HG03457 (cell line): ENCODE measurements at regions not wholly inside any gene's neighbourhood (a gene's known extent, or its start where the extent isn't known, plus 50 kb on each side); places are given as distances from the start of the nearest gene placed in this dataset.

Experiments
- ATAC-seq: cut with Tn5 transposase; IDR thresholded peaks from one replicate; pipeline ENCODE4 v1.9.1; 2021; ENCODE audit warnings: moderate number of reproducible peaks; ENCODE audit not compliant: unreplicated experiment

DNA sequence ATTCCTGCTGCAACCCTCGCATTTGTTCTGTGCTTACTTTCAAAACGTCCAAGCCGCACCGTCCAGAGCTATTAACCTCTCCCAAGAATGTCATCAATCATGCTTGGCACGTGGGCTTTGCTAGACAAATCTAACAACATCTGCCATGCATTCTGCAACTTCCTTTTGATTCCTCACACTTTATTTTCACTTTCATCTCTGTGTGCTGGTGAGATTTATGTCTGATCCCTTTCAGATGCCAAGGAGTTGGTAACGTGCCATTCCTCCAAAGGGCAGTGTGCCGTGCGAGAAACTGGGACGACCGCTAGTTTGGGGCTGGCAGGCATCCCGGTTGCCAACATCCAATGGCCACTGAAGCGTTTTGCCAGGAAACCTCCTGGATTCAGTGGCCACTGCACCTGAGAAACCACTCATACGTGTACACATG is 230.0 kb upstream of the PARD3B start:
- no peak for ATAC-seq

DNA sequence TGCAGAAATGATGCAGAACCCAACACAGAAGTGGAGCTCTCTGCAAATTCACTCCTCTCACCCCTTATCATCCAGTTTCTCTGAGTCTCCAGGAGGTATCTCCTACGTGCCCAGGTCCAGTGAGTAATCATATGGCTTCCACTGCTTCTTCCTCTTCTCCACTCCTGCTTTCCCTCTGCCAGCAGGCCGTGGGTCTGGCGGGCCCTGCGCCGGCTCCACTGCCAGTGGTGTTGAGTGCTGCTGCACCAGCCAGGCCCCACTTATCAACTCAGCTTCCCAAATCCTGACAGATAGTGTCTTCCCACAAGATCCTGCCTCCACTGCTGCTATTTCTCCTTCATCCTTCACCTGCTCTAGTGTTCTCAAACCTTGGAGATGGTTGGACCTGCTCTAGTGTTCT is 227.6 kb upstream of the PARD3B start:
- no peak for ATAC-seq

DNA sequence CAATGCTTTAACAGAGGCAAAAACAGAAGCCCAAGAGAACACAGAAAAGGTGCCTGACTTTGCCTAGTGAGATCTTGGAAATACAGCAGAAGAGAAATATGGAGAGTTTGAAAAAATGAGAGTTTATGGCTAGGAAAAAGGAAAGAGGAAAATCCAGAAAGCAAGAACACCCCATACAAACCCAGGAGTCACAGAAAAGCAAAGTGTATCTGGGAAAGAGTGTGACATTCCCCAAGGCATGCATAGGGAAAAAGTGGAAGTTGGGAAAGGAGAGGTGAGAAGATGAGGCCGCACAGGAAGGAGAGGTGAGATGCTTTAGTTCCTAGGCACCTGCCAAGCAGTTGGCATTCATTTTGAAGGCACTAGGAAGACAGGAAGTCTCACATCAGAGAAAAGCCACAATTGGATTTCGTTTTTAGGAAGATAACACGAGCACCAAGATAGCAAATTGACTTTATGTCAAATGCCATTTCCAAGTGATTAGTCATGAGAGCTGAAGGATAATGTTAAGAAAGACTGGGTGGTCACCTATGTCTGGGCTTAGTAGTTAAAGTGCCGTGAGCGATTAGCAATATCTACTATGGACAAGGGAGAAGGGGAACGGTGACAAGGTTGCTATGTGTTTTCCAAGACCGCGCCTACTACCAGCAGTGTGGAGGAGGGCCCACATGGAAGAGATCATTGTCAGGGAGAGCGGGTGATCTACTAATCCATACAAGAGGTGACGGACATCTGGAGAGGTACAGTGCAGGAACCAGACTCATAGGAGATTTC is 224.1 kb upstream of the PARD3B start:
- no peak for ATAC-seq

DNA sequence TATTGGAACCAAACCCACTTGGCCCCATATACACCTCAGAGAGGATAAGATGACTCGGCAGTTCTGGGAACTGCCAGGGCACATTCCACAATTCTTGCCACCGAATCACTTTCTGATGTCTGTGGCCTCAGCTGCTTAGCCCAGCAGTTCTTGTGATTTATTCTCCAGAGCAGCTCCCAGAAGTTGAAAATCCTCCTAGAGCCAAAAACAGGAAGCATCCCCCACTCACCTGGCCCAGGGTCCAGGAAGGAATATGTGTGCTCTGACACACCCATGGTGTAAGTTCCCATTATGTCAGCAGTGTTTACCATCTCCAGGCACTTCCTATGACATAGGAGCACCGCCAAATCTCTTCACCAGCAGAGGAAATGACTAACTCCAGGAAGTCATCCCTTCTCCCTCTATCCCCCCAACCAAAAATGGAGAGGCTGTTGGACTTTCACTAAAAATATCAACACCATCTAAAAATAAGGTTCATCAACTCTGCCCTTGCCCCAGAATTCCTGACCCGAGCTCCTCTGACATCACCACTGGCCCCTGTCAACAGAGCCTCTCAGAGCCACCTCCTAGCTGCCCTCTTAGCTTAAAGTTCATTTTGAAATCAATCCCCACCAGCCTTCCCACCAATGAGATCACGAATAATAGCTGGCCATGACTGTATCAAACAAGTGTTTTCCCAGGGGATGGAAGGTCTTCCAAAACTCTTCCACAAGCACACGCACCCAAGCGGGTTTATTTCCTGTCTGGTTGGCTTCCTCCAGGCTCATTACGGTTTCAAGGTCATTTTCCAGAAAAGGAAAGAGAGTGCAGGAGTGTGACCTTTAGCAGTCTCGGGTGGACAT is 223.1 kb upstream of the PARD3B start:
- ATAC-seq: no peak

DNA sequence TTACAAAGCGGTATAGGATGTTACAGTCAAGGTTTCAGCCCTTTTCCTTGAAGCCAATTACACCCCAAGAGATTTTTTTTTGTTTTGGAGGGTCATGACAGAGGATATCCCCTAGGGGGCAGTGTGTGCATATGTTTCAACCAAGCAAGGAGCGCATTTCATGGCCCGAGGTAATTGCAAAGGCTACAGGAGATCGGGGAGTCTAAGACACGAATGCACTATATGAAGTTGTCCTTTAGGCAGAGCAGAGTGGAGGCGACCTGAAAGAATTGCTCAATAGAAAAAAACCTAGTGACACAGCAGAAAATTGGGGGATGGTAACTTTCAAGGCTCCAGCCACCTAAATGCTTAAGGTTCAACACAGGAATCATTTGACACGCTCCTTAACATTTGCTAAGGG is 219.8 kb upstream of the PARD3B start:
- ATAC-seq: no peak

DNA sequence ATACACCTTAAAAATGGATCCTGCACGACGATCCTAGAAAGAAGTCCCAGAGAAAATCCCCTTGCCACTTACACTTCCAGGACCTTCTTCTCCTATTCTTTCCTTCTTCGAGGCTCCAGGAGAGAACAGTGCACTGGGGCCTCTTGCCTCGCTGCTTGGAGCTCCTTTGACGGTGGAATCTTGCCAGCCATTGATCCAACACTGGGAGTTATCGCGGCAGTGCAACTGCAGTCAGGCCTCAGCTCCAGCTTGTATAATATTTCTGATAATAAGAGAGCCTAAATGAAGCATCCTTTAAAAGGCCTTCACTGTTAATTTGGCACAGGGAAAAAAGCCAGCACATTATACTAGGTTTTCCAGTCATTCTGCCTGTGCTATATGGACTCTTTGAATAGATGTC is 216.9 kb upstream of the PARD3B start:
- ATAC-seq: no peak

DNA sequence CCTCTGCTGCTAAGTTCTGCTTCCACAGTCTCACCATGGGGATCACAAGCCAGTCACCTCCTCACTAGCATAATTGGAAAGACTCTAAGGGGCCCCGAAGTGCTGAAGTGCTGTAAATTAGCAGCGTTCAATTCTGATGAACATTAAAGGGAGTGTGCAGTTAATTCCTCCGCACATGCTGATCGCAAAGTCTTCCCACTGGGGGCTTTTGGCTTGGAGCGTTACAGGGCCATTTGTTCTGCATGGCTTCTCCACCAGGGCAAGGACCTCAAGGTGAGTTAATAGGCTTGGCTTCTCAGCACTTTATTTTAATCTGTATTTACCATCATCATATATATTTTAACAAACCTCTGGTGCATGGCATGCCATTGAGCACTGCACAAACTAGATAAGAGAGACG is 216.3 kb upstream of the PARD3B start:
- no peak for ATAC-seq

DNA sequence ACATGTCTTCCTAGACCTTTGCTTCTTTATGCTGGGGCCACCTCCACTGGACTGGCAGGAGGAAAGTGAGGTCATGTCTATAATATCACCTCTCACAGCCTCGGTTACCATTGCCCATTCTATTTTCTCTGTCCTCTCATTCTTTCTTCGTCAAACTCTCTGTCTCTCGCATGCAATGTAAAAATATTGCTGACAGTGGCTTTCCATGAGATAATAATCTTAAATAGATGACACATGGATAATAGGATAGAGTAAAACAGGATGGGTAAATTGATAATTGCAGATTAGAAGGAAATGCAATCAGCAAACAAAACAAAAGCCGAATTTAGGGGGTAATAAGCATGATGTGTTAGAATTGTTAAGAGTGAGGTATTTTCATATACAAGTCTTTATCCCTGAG is 215.7 kb upstream of the PARD3B start:
- no peak for ATAC-seq

DNA sequence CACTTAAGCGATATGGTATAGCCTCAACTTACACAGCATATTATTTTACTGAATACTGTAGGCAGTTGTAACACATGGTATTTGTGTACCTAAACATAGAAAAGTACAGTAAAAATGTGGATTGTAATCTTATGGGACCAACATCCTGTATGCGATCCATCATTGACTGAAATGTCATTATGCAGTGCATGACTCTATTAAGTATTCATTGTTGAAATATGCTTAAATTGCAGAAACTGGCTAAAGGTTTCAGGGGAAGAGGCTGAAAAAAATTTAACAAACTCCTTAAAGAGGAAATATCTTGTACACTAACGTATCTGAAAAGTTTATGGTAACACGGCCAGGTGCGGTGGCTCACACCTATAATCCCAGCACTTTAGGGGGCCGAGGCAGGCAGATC is 214.1 kb upstream of the PARD3B start:
- no peak for ATAC-seq

DNA sequence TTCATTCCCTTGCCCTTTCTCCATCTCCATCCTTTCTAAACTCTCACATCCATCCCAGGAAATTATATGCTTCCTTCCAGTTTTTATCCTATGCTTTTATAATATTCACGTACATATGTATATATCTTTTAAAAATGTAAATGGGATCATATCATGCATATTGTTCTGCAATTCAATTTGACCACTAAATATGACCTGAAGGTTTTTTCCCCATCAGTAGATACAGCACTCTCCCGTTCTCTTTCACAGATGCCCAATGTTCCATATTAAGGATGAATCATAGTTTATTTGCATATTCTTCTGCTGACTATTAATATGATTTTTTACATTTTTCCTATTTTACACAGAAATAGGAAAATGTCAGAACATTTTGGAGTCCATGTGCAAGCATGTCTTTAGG is 213.3 kb upstream of the PARD3B start:
- no peak for ATAC-seq

DNA sequence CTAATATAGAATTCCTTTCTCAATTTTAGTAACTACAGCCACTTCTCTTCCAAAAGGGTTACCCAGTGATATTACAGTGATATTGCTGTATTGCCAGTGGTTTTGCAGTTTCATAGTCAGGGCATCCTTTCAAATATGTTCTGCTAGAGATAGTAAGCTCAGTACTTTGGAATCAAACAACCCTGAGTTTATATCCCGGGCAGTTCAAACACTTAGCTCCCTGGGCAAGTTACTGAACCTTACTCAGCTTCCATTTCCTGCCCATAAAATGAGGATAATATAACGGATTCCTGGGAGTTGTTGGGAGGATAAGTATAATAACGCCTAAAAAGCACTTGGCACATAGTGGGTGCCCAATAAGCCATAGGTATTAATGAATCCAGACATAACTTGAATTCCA is 212.6 kb upstream of the PARD3B start:
- ATAC-seq: no peak

DNA sequence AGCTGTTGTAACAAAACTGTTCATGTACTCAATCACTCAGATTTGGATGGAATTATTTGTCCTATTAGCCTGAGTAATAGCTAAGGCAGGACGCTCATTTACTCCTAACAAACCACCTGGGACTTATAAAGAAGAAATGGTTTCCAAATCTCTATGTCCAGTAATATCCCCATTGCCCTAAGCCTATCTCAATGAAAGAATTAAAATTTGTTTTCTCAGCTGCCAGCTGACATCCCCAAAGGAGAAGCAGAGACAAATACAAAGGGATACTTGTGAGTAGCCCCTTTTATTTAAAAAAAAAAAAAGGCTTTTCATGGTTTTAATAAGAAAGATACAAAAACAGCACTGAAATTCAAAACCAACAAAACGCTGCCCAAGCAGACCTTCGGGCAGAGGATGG is 211.4 kb upstream of the PARD3B start:
- ATAC-seq: no peak

DNA sequence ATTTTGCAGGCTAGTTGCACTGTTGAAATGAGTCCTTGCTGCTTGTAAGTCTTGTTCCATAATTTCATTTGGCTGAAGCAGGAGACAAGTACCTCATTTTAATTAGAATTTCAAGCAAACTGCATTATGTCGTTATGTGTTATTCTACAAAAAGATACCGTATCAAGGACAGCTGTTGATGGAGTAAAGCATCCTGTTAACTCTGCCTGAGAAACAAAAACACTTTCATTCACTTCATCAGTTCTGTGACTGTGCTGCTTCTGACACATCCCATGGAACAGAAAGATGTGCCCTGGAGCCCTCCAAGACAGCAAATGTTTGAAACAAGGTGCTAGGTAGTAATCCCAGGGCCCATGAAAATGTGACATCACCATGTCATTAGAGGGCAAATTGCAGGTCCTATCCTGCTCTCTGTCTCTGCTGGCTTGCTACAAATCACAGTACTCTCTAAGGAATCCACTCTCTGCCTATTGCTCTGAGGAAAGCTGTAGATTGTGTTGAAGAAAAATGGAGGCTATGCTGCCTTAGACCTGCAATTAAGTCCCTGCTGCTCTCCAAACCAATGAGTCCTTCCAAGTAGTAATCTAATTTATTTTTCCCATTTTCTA is 209.7 kb upstream of the PARD3B start:
- no peak for ATAC-seq

DNA sequence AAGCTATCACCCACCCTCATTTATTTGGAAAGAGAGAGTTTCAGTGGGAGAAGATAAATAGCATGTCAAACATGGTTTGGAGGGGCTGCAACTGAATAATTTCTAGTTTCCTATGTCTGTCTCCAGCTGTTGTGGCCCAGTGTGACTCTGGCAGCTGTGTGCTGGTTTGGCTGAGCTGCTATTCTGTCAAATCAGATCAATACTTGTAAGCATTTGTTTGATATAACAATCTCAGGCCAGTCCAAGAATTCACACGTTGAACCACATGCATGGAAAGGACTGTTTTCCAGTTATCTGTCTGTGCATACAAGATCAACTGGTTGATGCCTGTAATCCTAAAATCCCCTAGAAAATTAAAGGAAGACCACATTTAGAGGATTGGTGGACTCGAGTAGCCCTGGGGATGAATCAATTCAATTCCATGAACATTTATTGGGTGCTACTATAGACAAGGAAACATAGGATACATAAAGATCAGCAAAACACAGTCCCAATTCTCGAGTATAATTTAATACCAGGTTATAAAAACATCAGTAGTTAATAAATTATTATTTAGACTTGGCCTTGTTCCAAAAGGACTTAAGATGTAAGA is 209.0 kb upstream of the PARD3B start:
- no peak for ATAC-seq

DNA sequence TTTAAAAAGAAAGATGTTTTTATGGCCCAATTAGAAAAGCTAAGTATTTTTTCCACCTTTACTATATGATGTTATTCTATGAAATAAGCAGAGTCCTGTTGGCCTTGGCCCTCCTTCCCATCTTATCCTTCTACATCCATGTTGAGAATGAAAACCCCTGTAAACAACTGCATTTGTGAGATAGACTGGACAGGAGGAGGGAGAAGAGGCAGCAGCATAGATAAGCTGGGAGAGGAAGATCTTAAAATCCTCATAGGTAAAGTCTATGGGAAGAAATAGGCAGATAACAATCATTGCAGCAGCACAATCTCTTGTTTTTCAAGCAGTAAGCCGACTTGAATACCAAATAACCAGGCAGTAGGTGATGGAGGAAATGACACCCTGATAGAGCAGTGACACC is 207.6 kb upstream of the PARD3B start:
- no peak for ATAC-seq

DNA sequence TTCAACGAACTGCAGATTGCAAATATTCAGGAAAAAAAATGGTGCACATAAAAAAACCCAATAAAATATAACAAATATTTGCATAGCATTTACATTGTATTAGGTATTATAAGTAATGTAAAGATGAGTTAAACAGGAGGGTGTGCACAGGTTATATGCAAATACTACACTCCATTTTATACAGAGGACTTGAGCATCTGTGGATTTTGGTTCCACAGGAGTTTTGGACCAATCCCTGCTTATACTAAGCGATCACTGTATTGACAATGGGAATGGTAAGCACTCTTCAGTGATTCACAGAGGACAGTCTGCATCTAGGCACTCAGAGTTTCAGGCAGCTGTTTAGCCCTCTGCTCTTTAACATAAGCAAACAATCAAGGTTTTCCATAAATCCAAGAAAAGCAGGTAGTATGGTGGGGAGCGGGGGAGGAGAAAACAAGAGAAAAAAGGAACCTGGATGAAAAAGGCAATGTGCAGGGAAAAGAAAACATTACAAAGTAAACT is 206.0 kb upstream of the PARD3B start:
- no peak for ATAC-seq

DNA sequence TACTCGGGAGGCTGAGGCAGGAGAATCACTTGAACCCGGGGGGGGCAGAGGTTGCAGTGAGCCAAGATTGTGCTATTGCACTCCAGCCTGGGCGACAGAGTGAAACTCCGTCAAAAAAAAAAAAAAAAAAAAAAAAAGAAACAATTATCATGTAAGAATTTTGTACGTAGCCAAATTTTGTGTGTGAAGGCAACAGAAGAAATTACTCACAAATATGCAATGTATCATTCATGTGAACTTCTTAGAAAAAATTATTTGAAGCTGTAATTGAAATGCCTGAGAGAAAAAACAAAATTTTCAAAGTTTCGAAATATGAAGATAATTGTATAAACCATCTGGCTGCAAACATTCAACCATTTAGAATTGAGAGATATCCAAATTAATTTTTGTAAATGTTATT is 204.8 kb upstream of the PARD3B start:
- ATAC-seq: no peak

DNA sequence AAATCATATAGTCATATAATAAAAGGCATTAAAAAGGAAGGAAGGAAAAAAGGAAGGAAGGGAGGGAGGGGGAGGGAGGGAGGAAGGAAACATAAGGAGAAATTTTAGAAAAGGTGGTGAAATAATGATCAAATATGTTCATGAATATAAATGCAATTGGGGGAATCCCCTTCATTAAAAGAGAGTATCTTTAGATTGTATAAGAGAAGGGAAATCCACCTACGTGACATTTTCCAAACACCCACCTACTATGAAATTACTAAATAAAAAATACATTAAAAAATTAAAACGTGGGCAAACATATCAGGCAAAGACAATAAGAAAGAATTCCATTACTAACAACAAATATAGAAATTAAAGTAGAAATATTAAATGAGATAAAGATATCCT is 203.4 kb upstream of the PARD3B start:
- ATAC-seq: no peak

DNA sequence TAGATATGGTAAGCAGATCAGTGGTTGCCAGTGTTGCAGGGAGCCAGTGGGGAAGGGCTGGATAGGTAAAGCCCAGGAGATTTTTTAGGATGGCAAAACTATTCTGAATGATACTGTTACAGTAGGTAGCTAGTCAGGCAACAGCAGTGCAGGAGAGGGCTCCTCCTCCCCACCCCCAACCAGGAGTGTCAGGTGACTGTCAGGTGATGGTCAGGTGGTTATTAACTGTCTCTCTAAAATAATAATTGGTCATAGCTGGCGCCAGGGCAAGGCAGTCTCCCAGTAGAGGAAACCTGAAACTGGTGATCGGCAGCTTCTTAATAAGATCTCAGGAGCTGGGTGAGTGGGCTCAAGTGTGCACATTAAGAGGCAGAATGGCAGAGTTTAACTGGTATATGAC is 201.6 kb upstream of the PARD3B start:
- ATAC-seq: no peak

DNA sequence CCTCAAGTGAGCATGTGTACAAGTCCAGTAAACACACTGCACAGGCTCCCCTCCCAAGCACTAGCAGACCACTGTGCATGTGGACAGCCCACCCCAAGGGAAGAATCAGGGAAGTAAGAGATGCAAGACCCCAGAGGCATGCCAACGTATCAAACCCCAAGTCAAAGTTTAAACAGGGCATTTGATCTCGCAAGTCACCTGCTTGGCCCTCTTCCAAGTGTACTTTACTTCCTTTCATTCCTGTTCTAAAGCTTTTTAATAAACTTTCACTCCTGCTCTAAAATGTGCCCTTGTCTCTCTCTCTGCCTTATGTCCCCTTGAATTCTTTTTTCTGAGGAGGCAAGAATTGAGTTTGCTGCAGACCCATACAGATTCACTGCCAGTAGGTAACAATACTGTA is 201.2 kb upstream of the PARD3B start:
- no peak for ATAC-seq

DNA sequence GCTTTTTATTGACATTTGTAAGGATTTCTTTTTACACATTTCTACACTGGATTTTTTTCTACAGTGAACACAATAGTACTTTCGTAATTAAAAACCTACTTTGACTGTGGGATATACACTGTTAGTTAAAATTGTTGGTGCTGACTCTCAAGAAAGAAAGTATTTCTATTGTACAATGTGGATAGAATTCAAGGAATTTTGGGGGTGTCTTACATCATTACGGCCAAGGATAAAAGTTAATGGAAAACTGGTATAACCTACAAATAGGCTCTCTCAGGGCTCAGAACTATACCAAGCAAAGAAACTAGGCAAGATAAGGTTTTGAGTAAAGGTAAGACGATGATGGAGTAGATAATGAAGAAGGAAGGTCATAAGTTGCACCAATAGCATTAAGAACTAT is 198.4 kb upstream of the PARD3B start:
- ATAC-seq: no peak
